Stomach (tissue), 8 donors: ENCODE measurements at regions not wholly inside any gene's neighbourhood (a gene's known extent, or its start where the extent isn't known, plus 50 kb on each side); places are given as distances from the start of the nearest gene placed in this dataset.

Source experiments
- DNase-seq, 2 donors: peaks; one replicate each; pipeline versions ENCODE4 v3.0.0 to v3.0.0-alpha.2; 2013 to 2019
- H3K27ac ChIP-seq, 5 donors: fragments of 200-600 bp in 4 of 5; sonication (generic) in 4 of 5; one replicate each; pipeline ENCODE4 v1.5.1; 2013 to 2019; ENCODE audit warnings: mild to moderate bottlenecking in 1 of 5, moderate library complexity in 1 of 5
- H3K27me3 ChIP-seq, 3 donors: fragments of 200-600 bp; sonication (generic); one replicate each; pipeline ENCODE4 v1.5.1; 2017 to 2019; ENCODE audit warnings: mixed run types in 1 of 3
- H3K36me3 ChIP-seq, 4 donors: fragments of 200-600 bp; sonication (generic); 1 replicate in 3 of 4; 2 replicates in 1 of 4; pipeline ENCODE4 v1.5.1; 2016 to 2019
- H3K4me1 ChIP-seq, 4 donors: fragments of 200-600 bp; sonication (generic); one replicate each; pipeline ENCODE4 v1.5.1; 2016 to 2019
- H3K4me3 ChIP-seq, 4 donors: fragments of 200-600 bp; sonication (generic) in 3 of 4; one replicate each; pipeline ENCODE4 v1.5.1; 2016 to 2019; ENCODE audit warnings: mild to moderate bottlenecking in 1 of 4
- H3K9me3 ChIP-seq, 4 donors: fragments of 200-600 bp; sonication (generic); one replicate each; pipeline ENCODE4 v1.5.1; 2016 to 2019
- EP300 ChIP-seq: sonication (generic); formaldehyde crosslinking; IDR thresholded peaks from one replicate; pipeline ENCODE4 v1.6.1; 2017; ENCODE audit warnings: antibody characterized with exemption
- POLR2A ChIP-seq, 4 donors: fragments of 450-650 bp; IDR thresholded peaks; one replicate each; pipeline ENCODE4 v1.6.1; 2016; ENCODE audit warnings: antibody characterized with exemption in 4 of 4, control low read depth in 2 of 4, mild to moderate bottlenecking in 1 of 4, moderate library complexity in 1 of 4
- POLR2AphosphoS5 ChIP-seq, 3 donors: sonication (generic); formaldehyde crosslinking; IDR thresholded peaks; one replicate each; pipeline ENCODE4 v1.6.1; 2016; ENCODE audit warnings: antibody characterized with exemption in 3 of 3
- WGBS, 5 donors: extraction: QIAGEN DNeasy Blood & Tissue Kit in 3 of 5; methylation state at CpG; one replicate each; pipeline versions ENCODE4 v1.1.5 to v1.1.7; 2013 to 2018; 5-methylcytosine and 5-hydroxymethylcytosine counted together
- intact Hi-C: fragments of 100-400 bp; cut with DNase I; formaldehyde crosslinking; loops from one replicate; pipeline ENCODE4 v1.15.1; 2023; ENCODE audit warnings: low total_unique reads
- TF ChIP-seq, protein P1 (sequence below), 7 experiments: fragments of 450-650 bp in 4 of 7; fragments of 200-600 bp in 3 of 7; sonication (generic) in 3 of 7; IDR thresholded peaks; one replicate each; pipeline ENCODE4 v1.5.1; 2016 to 2019; ENCODE audit warnings: antibody characterized with exemption in 7 of 7, control low read depth in 2 of 7, mild to moderate bottlenecking in 1 of 7
- donor health status: healthy with polysubstance abuse.
- donor health status: Bipolar disorder and iron deficiency.
- donor health status: healthy.

DNA sequence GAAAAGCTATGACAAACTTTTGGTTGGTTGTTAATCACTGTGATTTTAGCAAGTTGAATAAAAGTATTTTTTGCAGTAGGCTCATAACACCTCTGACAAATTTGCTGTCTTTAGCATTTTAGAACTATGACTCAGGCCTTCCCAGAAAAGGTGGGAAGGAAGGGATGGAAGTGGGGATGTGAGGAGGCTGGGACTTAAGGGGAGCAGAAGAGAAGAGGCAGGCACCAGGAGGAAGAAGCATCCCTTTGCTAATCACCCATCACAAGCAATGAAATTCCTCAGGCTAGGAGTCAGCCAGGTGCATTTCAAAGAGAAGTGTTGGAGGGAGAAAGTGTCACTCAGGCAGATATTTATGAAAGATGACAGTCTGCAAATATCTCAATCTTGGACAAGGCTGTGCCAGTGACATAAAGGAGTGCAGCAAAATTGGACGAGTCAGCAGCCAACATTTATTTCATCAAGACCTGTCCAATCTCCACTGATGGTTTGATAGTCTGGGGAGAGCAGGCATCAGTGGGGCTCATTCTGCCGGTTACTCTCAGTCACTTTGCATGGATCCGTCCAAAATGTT lies 337.3 kb upstream of the ARRDC4 start:
- H3K36me3 ChIP-seq, result no peaks in the 10 kb centered on the region
- DNase-seq, result no peak
- no peak overlapping the region for H3K4me3 ChIP-seq
- H3K27me3 ChIP-seq, result no peaks in the 10 kb centered on the region
- 50 to 72% (median 71%) methylated on average over 3 of the region's 3 CpGs for WGBS, 5 donors
- no peaks in the 10 kb centered on the region for H3K9me3 ChIP-seq
- TF ChIP-seq POLR2AphosphoS5 (IDR thresholded peaks at IDR 0.05) (no peak), POLR2A (IDR thresholded peaks at IDR 0.05) (no peak), EP300 (no peak)
- TF ChIP-seq, protein P1, sequence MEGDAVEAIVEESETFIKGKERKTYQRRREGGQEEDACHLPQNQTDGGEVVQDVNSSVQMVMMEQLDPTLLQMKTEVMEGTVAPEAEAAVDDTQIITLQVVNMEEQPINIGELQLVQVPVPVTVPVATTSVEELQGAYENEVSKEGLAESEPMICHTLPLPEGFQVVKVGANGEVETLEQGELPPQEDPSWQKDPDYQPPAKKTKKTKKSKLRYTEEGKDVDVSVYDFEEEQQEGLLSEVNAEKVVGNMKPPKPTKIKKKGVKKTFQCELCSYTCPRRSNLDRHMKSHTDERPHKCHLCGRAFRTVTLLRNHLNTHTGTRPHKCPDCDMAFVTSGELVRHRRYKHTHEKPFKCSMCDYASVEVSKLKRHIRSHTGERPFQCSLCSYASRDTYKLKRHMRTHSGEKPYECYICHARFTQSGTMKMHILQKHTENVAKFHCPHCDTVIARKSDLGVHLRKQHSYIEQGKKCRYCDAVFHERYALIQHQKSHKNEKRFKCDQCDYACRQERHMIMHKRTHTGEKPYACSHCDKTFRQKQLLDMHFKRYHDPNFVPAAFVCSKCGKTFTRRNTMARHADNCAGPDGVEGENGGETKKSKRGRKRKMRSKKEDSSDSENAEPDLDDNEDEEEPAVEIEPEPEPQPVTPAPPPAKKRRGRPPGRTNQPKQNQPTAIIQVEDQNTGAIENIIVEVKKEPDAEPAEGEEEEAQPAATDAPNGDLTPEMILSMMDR (IDR thresholded peaks at IDR 0.05), result no peak
- intact Hi-C loops, result no loop called here
- no peak overlapping the region for H3K27ac ChIP-seq
- no peaks in the 10 kb centered on the region for H3K4me1 ChIP-seq

DNA sequence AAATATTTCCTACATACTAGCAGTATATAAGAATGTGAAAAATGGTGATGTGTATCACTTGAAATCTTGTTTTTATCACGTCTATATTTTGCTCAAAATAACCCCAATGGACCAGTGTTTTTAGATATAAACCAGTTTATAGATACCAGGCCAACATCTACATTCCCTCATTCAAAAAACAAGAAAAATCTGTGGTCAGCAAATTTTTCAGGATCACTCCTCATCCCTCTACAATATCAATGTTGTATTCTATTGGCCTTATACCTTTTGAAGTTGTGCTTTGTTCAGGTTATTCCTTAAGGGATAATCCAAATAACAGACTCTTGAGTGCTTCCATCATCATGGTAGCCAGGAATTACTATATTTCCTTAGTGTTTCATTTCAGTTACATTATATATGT lies 332.9 kb upstream of the ARRDC4 start:
- Histone ChIP-seq H3K27me3 (no peaks in the 10 kb centered on the region), H3K4me3 (no peak overlapping the region), H3K36me3 (no peaks in the 10 kb centered on the region), H3K4me1 (no peaks in the 10 kb centered on the region), H3K27ac (no peak overlapping the region), H3K9me3 (peaks cover 0 to 6% (median 3%) of the 10 kb centered on the region in 4 donors)
- no peak for DNase-seq
- WGBS, 5 donors, result 46 to 73% (median 49%) methylated on average over 1 of the region's 1 CpG
- intact Hi-C loops, result no loop called here
- TF ChIP-seq POLR2AphosphoS5 (IDR thresholded peaks at IDR 0.05), result no peak
- no peak for TF ChIP-seq EP300
- TF ChIP-seq POLR2A (IDR thresholded peaks at IDR 0.05), result no peak
- TF ChIP-seq, protein P1 (IDR thresholded peaks at IDR 0.05), result no peak

DNA sequence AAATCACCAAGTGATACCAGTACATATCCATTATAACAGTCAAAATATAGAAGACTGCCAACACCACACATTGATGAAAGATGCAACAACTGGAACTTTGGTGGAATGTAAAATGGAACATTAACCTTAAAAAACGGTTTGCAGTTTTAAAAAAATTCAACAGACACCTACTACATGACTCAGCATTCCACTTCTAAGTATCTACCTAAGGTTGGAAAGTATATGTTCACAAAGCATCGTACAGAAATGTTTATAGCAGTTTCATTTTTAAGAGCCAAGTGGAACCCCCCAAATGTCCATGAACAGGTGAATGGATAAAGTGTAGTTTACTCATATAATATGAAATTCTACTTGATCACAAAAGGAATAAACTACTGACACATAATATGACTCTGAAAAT lies 314.7 kb upstream of the ARRDC4 start:
- no peaks in the 10 kb centered on the region for H3K36me3 ChIP-seq
- TF ChIP-seq POLR2A (IDR thresholded peaks at IDR 0.05) (no peak), POLR2AphosphoS5 (IDR thresholded peaks at IDR 0.05) (no peak), EP300 (no peak)
- TF ChIP-seq, protein P1 (IDR thresholded peaks at IDR 0.05), result no peak
- 49 to 74% (median 55%) methylated on average over 2 of the region's 2 CpGs for WGBS, 5 donors
- DNase-seq, result no peak
- no peaks in the 10 kb centered on the region for H3K27me3 ChIP-seq
- H3K9me3 ChIP-seq, result no peaks in the 10 kb centered on the region
- no peak overlapping the region for H3K27ac ChIP-seq
- H3K4me1 ChIP-seq, result no peaks in the 10 kb centered on the region
- intact Hi-C loops, result no loop called here
- H3K4me3 ChIP-seq, result no peak overlapping the region

DNA sequence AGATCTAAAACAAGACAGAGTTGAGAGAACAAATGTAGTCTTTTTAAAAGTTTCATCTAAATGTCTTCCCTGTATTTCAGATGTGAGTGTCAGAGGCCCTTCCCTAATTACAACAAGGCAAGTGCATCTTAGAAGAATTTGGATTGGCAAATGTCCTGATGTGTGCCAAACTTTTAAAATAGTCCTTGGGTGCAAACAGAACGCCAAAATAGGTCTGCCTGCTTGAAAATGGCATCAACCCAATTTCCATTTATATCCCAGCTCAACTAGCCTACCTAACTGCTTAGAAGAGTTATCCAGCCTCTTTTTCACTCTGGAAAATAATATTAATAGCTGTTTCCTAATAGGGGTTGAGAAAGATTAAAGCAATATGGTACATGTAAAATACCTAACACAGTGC lies 311.8 kb upstream of the ARRDC4 start:
- Histone ChIP-seq H3K36me3 (no peaks in the 10 kb centered on the region), H3K27me3 (peaks cover 0 to 22% (median 9%) of the 10 kb centered on the region in 3 donors), H3K9me3 (no peaks in the 10 kb centered on the region), H3K27ac (no peak overlapping the region), H3K4me3 (no peak overlapping the region), H3K4me1 (peaks cover 0 to 10% (median 3%) of the 10 kb centered on the region in 4 donors)
- 25 to 61% (median 56%) methylated on average over 1 of the region's 1 CpG for WGBS, 5 donors
- intact Hi-C loops, result no loop called here
- TF ChIP-seq, protein P1 (IDR thresholded peaks at IDR 0.05), result no peak
- TF ChIP-seq POLR2AphosphoS5 (IDR thresholded peaks at IDR 0.05), result no peak
- no peak for TF ChIP-seq EP300
- no peak for TF ChIP-seq POLR2A (IDR thresholded peaks at IDR 0.05)
- no peak for DNase-seq
